ENCODE measurements at regions not wholly inside any gene's neighbourhood (a gene's known extent, or its start where the extent isn't known, plus 50 kb on each side); places are given as distances from the start of the nearest gene placed in this dataset.

GRCh38 chr3:152183473-152183872, 85.3 kb upstream of the MBNL1 start:
- no peaks in the 10 kb centered on the region for H3K36me3 ChIP-seq (ENCODE audit: low read depth, missing control alignments)
- DNase-seq, result peak; percentile 49
- peaks cover 3% of the 10 kb centered on the region for H3K27me3 ChIP-seq
- H3K4me3 ChIP-seq, result no peak overlapping the region
- no peaks in the 10 kb centered on the region for H3K4me1 ChIP-seq
- no peak overlapping the region for H3K27ac ChIP-seq
- intact Hi-C loops (cut with DNase I; ENCODE audit: low total_unique reads), result no loop called here
- TF ChIP-seq CTCF (IDR thresholded peaks at IDR 0.05) (peak in 2 of 3 experiments; percentile 14 to 19), POLR2A (IDR thresholded peaks at IDR 0.05) (no peak)
- 64 to 85% methylated on average over 4 of the region's 4 CpGs for WGBS, 2 donors
- no peaks in the 10 kb centered on the region for H3K9me3 ChIP-seq

GRCh38 chr3:152184971-152185686, 83.6 kb upstream of the MBNL1 start:
- intact Hi-C loops (cut with DNase I; ENCODE audit: low total_unique reads), result no loop called here
- no peak overlapping the region for H3K27ac ChIP-seq
- WGBS, 2 donors, result 88 to 96% methylated on average over 5 of the region's 5 CpGs
- no peaks in the 10 kb centered on the region for H3K4me1 ChIP-seq
- H3K9me3 ChIP-seq, result no peaks in the 10 kb centered on the region
- H3K36me3 ChIP-seq (ENCODE audit: low read depth, missing control alignments), result no peaks in the 10 kb centered on the region
- peaks cover 3% of the 10 kb centered on the region for H3K27me3 ChIP-seq
- no peak for TF ChIP-seq CTCF (IDR thresholded peaks at IDR 0.05)
- TF ChIP-seq POLR2A (IDR thresholded peaks at IDR 0.05), result no peak
- no peak for DNase-seq
- no peak overlapping the region for H3K4me3 ChIP-seq

- intact Hi-C loops (cut with DNase I; ENCODE audit: low total_unique reads), result no loop called here
- Histone ChIP-seq H3K4me3 (no peak overlapping the region), H3K4me1 (no peaks in the 10 kb centered on the region), H3K27ac (no peak overlapping the region), H3K27me3 (peaks cover 3% of the 10 kb centered on the region), H3K9me3 (no peaks in the 10 kb centered on the region), H3K36me3 (ENCODE audit: low read depth, missing control alignments) (no peaks in the 10 kb centered on the region)
- TF ChIP-seq POLR2A (IDR thresholded peaks at IDR 0.05), result no peak
- no peak for TF ChIP-seq CTCF (IDR thresholded peaks at IDR 0.05)
- DNase-seq, result no peak
- 79% methylated on average over 6 of the region's 6 CpGs for WGBS, 2 donors
Measured at GRCh38 chr3:152185891-152186630, 82.7 kb upstream of the MBNL1 start.

GRCh38 chr3:152190636-152191183, 78.0 kb upstream of the MBNL1 start:
- H3K27ac ChIP-seq, result no peak overlapping the region
- no peak overlapping the region for H3K4me3 ChIP-seq
- TF ChIP-seq CTCF (IDR thresholded peaks at IDR 0.05) (no peak), POLR2A (IDR thresholded peaks at IDR 0.05) (no peak)
- H3K27me3 ChIP-seq, result no peaks in the 10 kb centered on the region
- intact Hi-C loops (cut with DNase I; ENCODE audit: low total_unique reads), result no loop called here
- no peaks in the 10 kb centered on the region for H3K36me3 ChIP-seq (ENCODE audit: low read depth, missing control alignments)
- H3K9me3 ChIP-seq, result no peaks in the 10 kb centered on the region
- DNase-seq, result no peak
- 74 to 86% methylated on average over 2 of the region's 2 CpGs for WGBS, 2 donors
- no peaks in the 10 kb centered on the region for H3K4me1 ChIP-seq
